ENCODE measurements at regions not wholly inside any gene's neighbourhood (a gene's known extent, or its start where the extent isn't known, plus 50 kb on each side); places are given as distances from the start of the nearest gene placed in this dataset.
"Not testable (repeated sequence)": the region's sequence is repeated elsewhere in the genome, so short reads cannot be mapped to it uniquely, and the experiment has no call there.

DNA sequence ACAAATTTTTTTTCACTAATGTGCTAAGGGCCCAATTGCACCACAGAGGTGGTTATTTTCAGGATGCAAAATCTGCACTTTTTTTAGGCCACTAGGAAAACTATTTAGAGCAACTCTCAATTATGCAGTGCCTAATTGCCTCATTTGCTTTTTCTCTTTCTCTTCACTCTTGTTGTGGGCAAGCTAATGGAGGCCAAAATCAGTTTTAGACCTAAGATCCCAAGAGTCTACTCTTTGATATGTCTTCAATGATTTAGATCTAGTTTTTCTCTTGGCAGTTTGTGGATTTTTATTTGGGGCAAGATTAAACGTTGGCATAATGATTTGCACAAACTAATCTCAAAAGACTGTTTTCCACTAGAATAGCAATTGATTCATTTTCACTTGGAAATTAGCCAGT is 1996.9 kb downstream of the LRRC4C start:
- peak; percentile 39 for DNase-seq (ENCODE audit: low spot score)

DNA sequence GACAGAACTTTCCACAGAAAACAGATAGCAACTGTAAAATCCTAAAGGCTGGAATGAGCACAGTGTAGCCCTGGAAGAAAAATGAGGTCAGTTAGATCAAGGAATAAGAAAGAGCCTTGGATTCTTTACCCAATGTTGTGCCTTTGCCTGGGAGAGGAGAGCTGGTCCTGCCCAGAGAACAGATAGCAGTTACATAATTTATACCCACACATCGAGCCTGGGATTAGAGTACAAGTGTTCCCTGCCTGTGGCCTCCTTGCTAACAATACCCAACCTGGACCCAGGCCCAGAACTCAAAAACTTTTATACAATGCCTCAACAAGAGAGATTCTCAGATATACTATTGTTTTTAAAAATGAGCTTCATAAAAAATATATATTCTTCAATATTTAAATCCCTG is 1998.4 kb downstream of the LRRC4C start:
- DNase-seq (ENCODE audit: low spot score): peak; percentile 18

DNA sequence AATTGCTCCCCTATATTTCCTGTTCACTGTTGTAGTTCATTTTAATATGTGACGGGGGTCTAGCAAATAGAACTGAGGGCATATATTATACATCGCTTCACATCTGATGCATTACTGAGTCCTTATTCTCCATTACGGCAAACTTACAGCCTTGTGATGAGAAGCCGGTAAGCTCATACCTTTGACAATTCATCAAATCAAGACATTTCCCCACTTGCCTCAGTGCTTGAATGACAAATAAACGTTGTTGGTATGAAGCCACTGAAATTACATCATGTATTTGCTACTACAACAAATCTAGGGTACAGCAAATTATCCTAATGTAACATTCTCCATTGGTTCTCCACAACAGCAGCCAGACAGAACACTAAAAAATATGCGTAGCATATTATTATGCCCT is 1999.8 kb downstream of the LRRC4C start:
- no peak for DNase-seq (ENCODE audit: low spot score)

DNA sequence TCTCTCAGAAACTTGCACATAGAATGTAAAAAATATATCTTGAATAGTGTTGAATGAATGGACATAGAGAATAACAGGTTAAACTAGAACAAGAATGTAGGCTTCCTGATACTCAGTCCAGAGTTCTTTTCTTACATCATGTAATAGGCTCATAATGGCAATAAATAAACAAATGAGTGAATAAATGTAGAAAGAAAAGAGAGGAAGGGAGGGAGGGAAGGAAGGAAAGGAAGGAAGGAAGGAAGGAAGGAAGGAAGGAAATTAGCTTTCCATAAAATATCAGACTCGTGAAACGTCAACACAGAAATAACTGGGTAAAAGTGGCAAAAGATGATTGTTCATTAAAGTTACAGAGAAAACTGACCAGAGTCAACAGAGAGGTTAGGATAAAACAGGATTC is 2001.0 kb downstream of the LRRC4C start:
- no peak for DNase-seq (ENCODE audit: low spot score)

DNA sequence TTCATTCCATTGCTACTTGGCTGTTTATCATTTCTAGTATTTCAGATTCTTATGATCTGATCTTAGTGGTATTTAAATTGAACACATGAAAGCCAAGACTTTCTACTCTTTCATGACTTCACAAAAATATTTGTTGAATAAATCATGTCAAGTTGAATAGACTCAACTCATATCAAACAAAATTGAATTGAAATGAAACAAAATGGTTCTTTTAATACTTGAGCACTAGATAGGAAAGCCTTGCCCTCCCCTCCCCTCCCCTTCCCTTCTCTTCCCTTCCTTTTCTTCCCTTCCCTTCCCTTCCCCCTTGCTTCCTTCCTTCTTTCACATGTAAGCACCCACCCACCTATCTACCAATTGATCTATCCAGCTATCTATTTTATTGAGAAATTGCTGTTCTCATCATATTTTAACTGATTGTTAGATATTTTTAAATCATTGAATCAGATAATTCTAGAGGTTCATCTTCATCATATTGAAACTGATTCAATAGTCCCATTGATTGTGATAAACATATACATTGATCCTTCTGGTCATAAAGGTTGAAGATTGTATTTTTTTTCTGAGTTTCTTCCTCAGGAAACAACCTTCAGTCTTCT is 2015.9 kb downstream of the LRRC4C start:
- no peak for DNase-seq (ENCODE audit: low spot score)

DNA sequence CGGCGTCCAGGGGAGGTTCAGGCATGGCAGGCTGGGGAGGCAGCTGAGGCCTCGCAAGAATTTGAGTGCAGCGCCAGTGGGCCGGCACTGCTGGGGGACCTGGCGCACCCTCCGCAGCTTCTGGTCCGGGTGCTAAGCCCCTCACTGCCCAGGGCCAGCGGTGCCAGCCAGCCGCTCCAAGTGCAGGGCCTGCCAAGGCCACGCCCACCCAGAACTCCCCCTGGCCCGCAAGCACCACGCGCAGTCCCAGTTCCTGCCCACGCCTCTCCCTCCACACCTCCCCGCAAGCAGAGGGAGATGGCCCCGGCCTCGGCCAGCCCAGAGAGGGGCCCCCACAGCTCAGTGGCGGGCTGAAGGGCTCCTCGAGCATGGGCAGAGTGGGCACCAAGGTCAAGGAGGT is 2017.3 kb downstream of the LRRC4C start:
- DNase-seq (ENCODE audit: low spot score): no peak

DNA sequence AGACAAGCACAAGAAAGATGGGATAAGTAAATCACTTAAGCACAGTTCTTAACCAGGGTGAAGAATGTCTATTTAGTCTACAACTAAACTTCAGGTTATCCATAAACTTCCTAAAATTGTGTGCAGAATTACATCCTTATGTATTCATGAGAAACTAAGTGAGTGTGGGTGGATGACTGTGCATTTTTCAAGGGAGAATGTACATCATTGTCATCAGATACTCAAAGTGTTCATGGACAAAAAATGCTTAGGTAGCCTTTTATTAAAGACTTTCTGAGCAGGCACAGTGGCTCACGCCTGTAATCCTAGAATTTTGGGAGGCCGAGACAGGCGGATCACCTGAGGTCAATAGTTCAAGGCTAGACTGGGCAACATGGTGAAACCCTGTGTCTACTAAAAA is 2023.8 kb downstream of the LRRC4C start:
- DNase-seq (ENCODE audit: low spot score): no peak

DNA sequence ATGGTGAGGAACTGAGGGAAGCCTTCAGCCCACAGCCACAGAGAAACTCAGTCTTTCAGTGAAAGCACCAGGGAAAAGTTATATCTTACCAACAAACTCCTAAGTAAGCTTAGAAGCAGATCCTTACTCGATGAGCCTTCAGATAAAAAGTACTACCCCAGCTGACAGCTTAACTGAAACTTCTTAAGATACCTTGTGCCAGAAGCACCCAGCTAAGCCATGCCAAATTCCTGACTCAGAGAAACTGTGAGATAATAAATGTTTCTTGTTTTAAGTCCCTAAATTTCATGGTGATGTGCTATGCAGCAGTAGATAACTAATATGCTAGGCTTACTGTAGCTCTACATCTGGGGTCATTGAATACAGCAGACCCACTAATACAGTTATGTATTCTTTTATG is 2025.0 kb downstream of the LRRC4C start:
- no peak for DNase-seq (ENCODE audit: low spot score)

DNA sequence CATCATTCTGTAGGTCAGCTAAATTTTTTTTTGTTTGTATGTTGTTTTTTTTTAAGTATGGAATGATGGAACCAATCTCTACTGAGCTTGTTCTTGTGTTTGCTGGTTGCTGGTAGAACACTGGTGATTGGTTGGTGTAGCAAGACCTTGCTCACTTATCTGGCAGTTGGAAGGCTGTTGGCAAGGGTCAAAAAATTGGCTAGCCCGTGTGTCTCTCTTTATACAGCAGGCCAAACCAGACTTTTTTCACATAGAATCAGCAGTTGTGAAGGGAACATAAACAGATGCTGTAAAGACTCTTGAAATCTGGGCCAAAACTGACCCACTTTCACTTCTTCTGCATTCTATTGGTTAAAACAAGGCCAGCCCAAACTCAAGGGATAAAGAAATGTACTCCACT is 2026.5 kb downstream of the LRRC4C start:
- no peak for DNase-seq (ENCODE audit: low spot score)

DNA sequence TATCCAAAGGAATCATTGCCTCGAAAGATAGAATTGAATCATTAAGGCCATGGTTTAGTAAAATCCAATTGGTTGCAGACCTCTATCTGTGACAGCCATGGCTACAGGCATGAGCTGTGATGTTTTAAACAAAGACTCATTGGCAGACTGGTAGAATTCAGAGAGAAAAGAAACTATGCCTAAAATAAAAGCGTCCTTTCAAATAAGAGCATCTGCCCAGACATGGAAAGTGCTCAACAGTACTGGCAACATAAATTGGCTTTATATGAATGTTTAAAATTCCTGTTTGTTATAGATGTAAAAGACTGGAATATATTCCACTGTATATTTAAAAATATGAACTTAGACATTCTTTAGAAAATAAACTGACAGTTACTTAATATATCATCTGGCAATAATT is 2034.2 kb downstream of the LRRC4C start:
- no peak for DNase-seq (ENCODE audit: low spot score)

DNA sequence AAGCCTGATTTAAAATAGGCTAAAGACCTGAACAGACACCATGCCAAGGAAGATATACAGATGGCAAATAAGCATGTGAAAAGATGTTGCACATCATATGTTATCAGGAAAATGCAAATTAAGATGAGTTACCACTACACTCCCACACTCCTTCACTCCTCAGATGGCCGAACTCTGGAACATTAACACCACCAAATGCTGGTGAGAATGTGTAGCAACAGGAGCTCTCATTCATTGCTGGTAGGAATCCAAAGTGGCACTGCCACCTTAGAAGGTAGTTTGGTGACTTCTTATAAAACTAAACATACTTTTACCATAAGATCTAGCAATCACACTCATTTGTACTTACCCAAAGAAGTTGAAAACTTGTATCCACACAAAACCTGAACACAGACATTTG is 2047.3 kb downstream of the LRRC4C start:
- DNase-seq (ENCODE audit: low spot score): no peak

DNA sequence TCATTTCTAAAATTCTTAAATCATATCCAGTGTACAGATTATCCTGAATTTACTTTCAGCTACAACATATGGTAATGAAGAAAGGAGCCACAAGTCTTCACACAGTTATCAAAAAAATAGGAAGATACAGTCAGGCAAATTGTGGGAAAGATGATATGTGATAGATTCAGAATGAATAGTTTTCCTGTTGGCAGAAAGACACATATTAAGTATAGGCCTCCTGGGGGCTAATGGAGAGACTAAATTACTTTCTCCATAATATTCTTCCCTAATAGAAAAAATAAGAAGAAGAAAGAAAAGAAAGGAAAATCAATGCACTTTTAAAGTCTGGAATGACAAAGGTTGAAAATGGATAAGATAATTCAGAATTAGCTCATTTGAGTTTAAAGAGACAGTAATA is 2073.5 kb downstream of the LRRC4C start:
- DNase-seq (ENCODE audit: low spot score): no peak

DNA sequence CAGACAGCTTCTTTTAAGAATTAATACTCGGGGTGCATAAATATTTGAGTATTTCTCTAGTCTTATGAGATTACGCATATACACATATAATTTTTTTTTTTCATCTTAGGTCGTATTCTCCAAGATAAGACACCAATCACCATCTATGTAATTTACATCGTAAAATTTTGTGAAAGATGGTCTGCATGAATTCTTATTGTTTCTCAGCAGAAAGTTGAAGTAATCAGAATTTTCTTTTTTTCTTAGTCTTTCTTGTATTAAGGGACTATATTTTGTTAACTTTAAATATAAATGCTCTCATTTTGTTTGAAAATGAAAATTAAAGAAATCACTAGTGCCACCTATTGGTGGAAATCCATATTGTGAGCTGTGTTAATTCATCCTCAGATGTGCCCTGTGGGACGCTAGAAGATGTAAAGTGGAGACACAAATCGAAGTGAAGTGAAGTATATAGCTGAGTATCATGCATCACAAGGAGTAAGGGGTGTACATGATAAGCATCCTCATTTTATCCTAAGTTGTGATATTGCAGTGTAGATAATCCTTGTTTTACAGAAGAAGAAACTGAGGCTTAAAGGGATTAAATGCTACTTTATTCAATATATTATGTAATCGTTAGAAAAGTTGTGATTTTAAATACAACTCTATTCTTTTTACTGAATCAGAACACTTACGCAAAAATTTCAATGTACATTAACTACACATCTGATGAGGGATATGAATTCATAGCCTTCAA is 2084.3 kb downstream of the LRRC4C start:
- no peak for DNase-seq (ENCODE audit: low spot score)

DNA sequence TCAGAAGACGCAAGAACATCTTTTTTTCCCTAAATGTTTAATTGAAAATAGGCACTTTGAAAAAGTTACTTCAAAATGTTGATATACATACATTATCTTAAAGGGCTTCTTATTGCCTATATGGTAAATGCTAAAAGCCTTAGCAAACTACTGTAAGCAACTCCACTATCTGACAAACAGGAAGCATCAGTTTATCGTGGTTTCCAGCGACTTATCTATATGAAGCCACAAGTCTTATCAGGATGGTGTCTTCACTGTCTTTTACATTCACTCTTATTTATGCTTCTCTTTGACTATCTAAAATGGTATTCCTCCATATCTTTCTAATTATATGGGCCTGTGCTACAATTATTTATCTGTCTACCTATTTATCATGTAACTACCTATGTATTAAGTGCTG is 2091.9 kb downstream of the LRRC4C start:
- DNase-seq (ENCODE audit: low spot score): no peak

DNA sequence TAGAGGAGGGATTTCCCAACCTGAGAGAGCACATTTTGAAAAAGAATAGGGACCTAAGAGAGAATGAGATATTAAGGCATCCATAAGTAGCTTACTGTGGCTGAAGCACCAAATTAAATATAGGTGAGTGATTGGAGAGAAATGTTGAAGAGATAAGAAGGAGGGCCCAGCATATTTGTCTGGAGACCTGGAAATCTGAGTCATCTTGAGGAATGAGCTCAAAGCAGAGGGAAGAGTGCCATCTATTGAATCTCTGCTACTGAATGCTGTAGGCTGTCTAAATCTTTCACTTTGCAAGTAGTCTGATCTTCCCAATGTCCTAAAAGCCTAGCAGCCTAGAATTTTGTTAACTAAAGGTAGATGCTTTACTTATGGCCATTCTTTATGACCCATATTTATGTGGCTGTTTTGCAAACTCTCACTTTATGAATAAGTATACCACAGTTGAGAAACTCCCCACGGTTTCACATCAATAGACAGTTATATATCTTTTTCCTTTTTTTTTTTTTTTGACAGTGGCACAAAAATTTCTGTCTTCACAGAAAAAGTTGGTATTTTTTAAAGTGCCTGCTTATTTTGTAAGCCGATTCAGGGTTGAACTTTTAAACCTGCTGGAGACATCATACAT is 2093.5 kb downstream of the LRRC4C start:
- DNase-seq (ENCODE audit: low spot score): no peak

DNA sequence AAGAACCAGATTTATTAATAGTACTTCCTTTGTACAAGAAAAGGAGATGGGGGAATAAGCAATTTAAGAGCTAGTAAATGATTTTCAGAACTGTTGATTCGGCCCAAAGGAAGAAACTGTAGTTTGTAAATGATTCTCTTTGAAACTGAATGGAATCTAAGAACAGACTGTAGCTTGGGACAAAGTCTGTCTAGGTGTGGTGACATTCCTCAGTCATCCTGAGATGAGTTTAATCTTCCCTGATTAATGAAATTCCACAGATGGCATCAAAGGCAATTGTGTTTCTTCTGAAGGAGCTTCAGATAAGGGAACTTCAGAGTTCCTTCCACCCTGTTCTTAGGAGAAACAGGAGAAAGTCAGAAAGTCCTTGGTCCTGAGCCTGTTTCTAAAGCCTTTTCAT is 2095.9 kb downstream of the LRRC4C start:
- DNase-seq (ENCODE audit: low spot score): no peak

DNA sequence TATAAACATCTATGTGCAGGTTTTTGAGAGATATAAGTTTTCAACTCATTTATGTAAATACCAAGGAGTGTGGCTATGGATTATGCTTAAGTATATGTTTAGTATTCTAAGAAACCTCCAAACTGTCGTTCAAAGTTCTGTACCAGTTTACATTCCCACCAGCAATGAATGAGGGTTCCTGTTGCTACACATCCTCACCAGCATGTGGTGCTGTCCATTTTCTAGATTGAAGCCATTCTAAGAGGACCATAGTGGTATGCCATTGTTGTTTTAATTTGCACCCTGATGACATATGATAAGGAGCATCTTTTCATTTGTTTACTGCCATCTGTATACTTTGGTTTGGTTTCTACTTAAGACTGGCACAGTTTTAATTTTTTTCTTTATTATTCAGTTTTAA is 2097.9 kb downstream of the LRRC4C start:
- no peak for DNase-seq (ENCODE audit: low spot score)

DNA sequence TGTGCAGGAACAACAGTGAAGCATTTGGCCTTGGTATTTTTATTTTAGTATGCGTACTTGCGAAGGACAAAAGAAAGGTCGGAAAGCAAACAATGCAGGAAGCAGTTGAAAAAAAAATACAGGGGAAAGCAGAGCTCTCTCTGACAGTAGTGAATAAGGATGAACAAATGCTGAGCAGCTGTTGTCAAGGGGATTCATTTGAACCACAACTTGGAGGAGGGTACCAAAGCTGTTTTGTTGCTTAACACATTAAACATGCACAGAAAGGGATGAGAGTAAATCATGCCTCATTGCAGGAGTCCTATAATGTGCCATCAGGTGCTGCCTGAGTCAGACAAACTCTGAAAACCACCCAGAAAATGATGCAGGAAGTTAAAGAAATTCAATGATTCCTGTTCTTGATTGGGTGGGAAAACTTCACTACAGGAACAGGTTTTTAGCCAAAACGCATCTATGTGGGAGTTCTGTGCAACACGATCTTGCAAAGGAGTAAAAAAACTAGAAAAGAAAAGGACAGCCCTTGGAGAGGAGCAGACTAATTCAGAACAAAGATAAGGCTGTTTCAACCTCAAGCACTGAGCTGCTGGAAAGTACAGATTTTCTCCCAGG is 2113.5 kb downstream of the LRRC4C start:
- no peak for DNase-seq (ENCODE audit: low spot score)

DNA sequence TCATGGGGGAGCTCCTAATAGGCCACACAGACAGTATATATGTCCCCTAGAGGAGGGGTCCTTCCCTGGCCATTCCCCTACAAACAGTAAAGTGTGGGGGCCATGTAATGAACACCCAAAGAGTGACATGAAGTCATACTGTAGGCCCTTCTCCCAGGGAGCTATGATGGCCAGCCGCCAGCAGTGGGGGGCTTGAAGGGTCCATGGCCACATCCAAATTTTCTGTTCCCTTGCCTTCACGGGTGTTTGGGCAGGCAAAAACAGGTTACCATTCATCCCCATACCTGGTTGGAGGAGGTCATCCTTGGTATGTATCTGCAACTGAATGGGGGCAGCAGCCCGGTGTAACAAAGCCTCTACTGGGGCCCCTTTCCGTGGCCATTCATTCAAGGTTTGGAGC is 2118.0 kb downstream of the LRRC4C start:
- DNase-seq (ENCODE audit: low spot score): no peak

DNA sequence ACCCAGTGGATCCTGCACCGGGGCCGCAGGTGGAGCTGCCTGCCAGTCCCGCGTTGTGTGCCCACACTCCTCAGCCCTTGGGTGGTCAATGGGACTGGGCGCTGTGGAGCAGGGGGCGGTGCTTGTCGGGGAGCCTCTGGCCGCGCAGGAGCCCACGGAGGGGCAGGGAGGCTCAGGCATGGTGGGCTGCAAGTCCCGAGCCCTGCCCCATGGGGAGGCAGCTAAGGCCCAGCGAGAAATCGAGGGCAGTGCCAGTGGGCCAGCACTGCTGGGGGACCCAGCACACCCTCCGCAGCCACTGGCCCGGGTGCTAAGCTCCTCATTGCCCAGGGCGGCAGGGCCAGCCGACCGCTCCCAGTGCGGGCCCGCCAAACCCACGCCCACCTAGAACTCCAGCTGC is 2126.4 kb downstream of the LRRC4C start:
- DNase-seq (ENCODE audit: low spot score): not testable (repeated sequence)

DNA sequence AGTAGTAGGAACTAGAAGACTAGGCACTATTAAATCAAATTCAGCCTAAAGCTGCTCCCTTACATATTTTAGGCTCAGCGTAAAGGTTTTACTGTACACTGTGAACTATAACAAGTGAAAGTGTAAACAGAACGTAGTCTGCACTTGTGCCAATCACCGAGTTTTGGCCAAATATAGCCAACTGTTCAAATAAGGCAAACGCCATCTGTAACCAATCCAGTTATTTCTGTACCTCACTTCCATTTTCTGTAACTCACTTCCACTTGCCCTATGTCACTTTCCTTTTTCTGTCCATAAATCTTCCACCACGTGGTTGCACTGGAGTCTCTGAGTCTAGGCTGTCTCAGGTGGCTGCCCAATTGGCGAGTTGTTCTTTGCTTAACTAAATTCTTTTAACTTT is 2132.2 kb downstream of the LRRC4C start:
- DNase-seq (ENCODE audit: low spot score): no peak

DNA sequence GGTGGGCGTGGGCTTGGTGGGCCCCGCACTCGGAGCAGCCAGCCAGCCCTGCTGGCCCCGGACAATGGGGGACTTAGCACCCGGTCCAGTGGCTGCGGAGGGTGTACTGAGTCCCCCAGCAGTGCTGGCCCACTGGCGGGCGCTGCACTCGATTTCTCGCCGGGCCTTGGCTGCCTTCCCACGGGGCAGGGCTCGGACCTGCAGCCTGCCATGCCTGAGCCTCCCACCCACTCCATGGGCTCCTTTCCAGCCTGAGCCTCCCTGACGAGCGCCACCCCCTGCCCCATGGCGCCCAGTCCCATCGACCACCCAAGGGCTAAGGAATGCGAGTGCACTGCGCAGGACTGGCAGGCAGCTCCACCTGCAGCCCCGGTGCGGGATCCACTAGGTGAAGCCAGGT is 2147.6 kb downstream of the LRRC4C start:
- DNase-seq (ENCODE audit: low spot score): not testable (repeated sequence)

DNA sequence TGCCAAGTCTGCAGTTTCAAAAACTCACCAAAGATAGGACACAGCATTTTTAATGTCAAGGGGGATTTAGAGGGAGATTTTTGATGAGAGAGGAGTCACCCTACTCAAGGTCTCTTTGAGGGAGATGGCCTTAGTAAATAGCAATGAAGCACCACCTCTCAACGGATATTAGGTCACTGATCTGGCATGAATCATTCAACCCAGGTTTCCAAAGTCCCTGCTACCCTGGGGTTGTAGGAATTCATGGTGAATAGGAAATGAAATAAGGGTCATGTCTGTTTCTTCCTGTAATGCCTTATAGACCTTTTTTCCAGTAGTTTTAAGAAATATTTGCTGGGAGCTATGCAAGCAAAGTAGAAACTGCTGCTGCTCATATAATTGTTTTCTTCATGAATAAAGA is 2154.9 kb downstream of the LRRC4C start:
- no peak for DNase-seq (ENCODE audit: low spot score)
